GM12878 (cell line): ENCODE measurements at regions not wholly inside any gene's neighbourhood (a gene's known extent, or its start where the extent isn't known, plus 50 kb on each side); places are given as distances from the start of the nearest gene placed in this dataset.

Experiments used
- ATAC-seq: fragments of 200-7000 bp; cut with Tn5 transposase; 3 replicates; pipeline ENCODE4 v1.9.1; 2020; ENCODE audit warnings: mild to moderate bottlenecking, moderate library complexity
- BruUV-seq: library from RNA; stranded (reverse); fragments of 400-500 nt; replicated peaks from 2 replicates; lab custom pipeline; 2021; lab: Mats Ljungman, UMichigan
- CTCF ChIA-PET: fragments of 300-600 bp; sonication (Branson Sonifier 250); formaldehyde crosslinking; extraction: SDS; loops from one replicate; lab custom pipeline; 2021; ENCODE audit warnings: inconsistent platforms; lab: Yijun Ruan, JAX
- POLR2A ChIA-PET: fragments of 350-600 bp; formaldehyde crosslinking; extraction: SDS; loops from one replicate; lab custom pipeline; 2021; ENCODE audit warnings: inconsistent platforms; lab: Charles Lee
- RAD21 ChIA-PET: fragments of 300-600 bp; sonication (Branson Sonifier 250); formaldehyde crosslinking; loops from one replicate; lab custom pipeline; 2023; ENCODE audit warnings: antibody characterized with exemption; ENCODE audit not compliant: unreplicated experiment; lab: Charles Lee
- SMC1A ChIA-PET: fragments of 300-600 bp; sonication (Branson Sonifier 250); formaldehyde crosslinking; loops from one replicate; lab custom pipeline; 2023; ENCODE audit not compliant: unreplicated experiment, uncharacterized antibody; lab: Charles Lee
- DNase-seq: peaks from one replicate; pipeline ENCODE4 v3.0.0-alpha.2; 2011; ENCODE audit warnings: low read depth, low spot score
- FAIRE-seq: peaks from 3 replicates; lab custom pipeline; 2011; peaks lifted over from hg19 to GRCh38; lab: Jason Lieb, UNC
- H2AFZ ChIP-seq: 2 replicates; pipeline ENCODE4 v1.6.0; 2011; ENCODE audit warnings: low read depth, low read length, control low read depth; ENCODE audit not compliant: control insufficient read depth
- H3K27ac ChIP-seq: 2 replicates; pipeline ENCODE4 v1.5.1; 2011; ENCODE audit warnings: control low read depth; ENCODE audit not compliant: control insufficient read depth, insufficient read depth
- H3K27me3 ChIP-seq, 2 experiments: replicated peaks in 1 of 2; 2 replicates each; pipeline versions ENCODE4 v1.6.0 to v1.6.1; 2011; ENCODE audit warnings: low read length in 1 of 2; ENCODE audit not compliant: control insufficient read depth in 2 of 2, insufficient read depth in 2 of 2
- H3K36me3 ChIP-seq, 2 experiments: 2 replicates each; pipeline ENCODE4 v1.5.1; 2011; ENCODE audit warnings: low read length in 1 of 2; ENCODE audit not compliant: control insufficient read depth in 2 of 2, insufficient read depth in 2 of 2
- H3K4me1 ChIP-seq: 2 replicates; pipeline ENCODE4 v1.6.1; 2011; ENCODE audit warnings: mild to moderate bottlenecking, low read length, moderate library complexity, mixed read lengths; ENCODE audit not compliant: control insufficient read depth, insufficient read depth
- H3K4me2 ChIP-seq: 2 replicates; pipeline ENCODE4 v1.6.0; 2011; ENCODE audit warnings: control low read depth; ENCODE audit not compliant: control insufficient read depth, insufficient read depth
- H3K4me3 ChIP-seq: fragments of 200-600 bp; sonication (generic); 2 replicates; pipeline ENCODE4 v1.5.1; 2016
- H3K79me2 ChIP-seq: 2 replicates; pipeline ENCODE4 v1.6.0; 2011; ENCODE audit warnings: low read length; ENCODE audit not compliant: control insufficient read depth, insufficient read depth
- H3K9ac ChIP-seq: 2 replicates; pipeline ENCODE4 v1.8.0; 2011; ENCODE audit warnings: low read length, control low read depth, mixed read lengths; ENCODE audit not compliant: control insufficient read depth, insufficient read depth
- H3K9me3 ChIP-seq: replicated peaks from 3 replicates; pipeline ENCODE4 v1.5.1; 2011; ENCODE audit warnings: mild to moderate bottlenecking, low read length; ENCODE audit not compliant: control insufficient read depth, insufficient read depth
- H4K20me1 ChIP-seq: 2 replicates; pipeline ENCODE4 v1.6.0; 2011; ENCODE audit not compliant: control insufficient read depth, insufficient read depth
- BACH1 ChIP-seq: fragments of 450-650 bp; IDR thresholded peaks from 2 replicates; pipeline ENCODE4 v1.6.1; 2017; ENCODE audit warnings: mild to moderate bottlenecking, borderline replicate concordance
- BMI1 ChIP-seq: fragments of 450-650 bp; IDR thresholded peaks from 2 replicates; pipeline ENCODE4 v1.6.1; 2016; ENCODE audit warnings: mild to moderate bottlenecking, moderate library complexity, borderline replicate concordance
- BRCA1 ChIP-seq: IDR thresholded peaks from 2 replicates; pipeline ENCODE4 v1.6.1; 2011; ENCODE audit warnings: low read depth, low read length, improper control_type of control experiment
- CBFB ChIP-seq: IDR thresholded peaks from 2 replicates; pipeline ENCODE4 v1.6.1; 2016; ENCODE audit warnings: antibody characterized with exemption, low read depth
- CBX3 ChIP-seq: fragments of 200-600 bp; sonication (generic); IDR thresholded peaks from 2 replicates; pipeline ENCODE4 v1.6.1; 2016; ENCODE audit warnings: low read depth, borderline replicate concordance
- EGR1 ChIP-seq, 2 experiments: IDR thresholded peaks; 1 replicate in 1 of 2; 2 replicates in 1 of 2; pipeline ENCODE4 v1.6.1; 2011 to 2012; ENCODE audit warnings: low read depth in 2 of 2, low read length in 2 of 2, borderline replicate concordance in 1 of 2, mild to moderate bottlenecking in 1 of 2, moderate library complexity in 1 of 2
- FOXK2 ChIP-seq: fragments of 450-650 bp; IDR thresholded peaks from 2 replicates; pipeline ENCODE4 v1.6.1; 2017; ENCODE audit warnings: mild to moderate bottlenecking, moderate library complexity
- HDAC6 ChIP-seq: fragments of 200-600 bp; sonication (generic); IDR thresholded peaks from one replicate; pipeline ENCODE4 v1.8.0; 2017; ENCODE audit warnings: antibody characterized with exemption; ENCODE audit not compliant: unreplicated experiment
- IRF3 ChIP-seq: fragments of 450-650 bp; IDR thresholded peaks from 2 replicates; pipeline ENCODE4 v1.6.1; 2014; ENCODE audit warnings: mild to moderate bottlenecking
- KLF5 ChIP-seq: fragments of 450-650 bp; IDR thresholded peaks from 2 replicates; pipeline ENCODE4 v1.6.1; 2014; ENCODE audit warnings: mild to moderate bottlenecking; ENCODE audit not compliant: partially characterized antibody
- NFIC ChIP-seq: IDR thresholded peaks from 2 replicates; pipeline ENCODE4 v1.6.1; 2012; ENCODE audit warnings: low read depth, mild to moderate bottlenecking, inconsistent platforms, low read length, moderate library complexity
- NR2F1 ChIP-seq: fragments of 450-650 bp; conservative IDR thresholded peaks from 2 replicates; pipeline ENCODE4 v1.6.1; 2017; ENCODE audit warnings: mild to moderate bottlenecking
- RUNX3 ChIP-seq: IDR thresholded peaks from 2 replicates; pipeline ENCODE4 v1.6.1; 2012; ENCODE audit warnings: low read length, inconsistent platforms
- SPI1 ChIP-seq: IDR thresholded peaks from 2 replicates; pipeline ENCODE4 v1.6.1; 2011; ENCODE audit warnings: low read depth, mild to moderate bottlenecking, low read length, moderate library complexity, borderline replicate concordance; ENCODE audit not compliant: insufficient read depth
- ZZZ3 ChIP-seq: IDR thresholded peaks from 2 replicates; pipeline ENCODE4 v1.6.1; 2011; ENCODE audit warnings: low read depth; ENCODE audit not compliant: control insufficient read depth, insufficient read length
- WGBS: methylation state at CpG from one replicate; pipeline ENCODE4 v1.1.6; 2016; ENCODE audit warnings: low lambda C conversion rate; ENCODE audit not compliant: insufficient replicate concordance, insufficient coverage; ENCODE audit errors: missing lambda C conversion rate; 5-methylcytosine and 5-hydroxymethylcytosine counted together
- in situ Hi-C: fragments of 300-500 bp; cut with MboI; formaldehyde crosslinking; loops from 9 replicates; pipeline ENCODE4 v1.14.3; 2018; ENCODE audit warnings: mixed read lengths
- intact Hi-C: fragments of 100-400 bp; cut with micrococcal nuclease; formaldehyde crosslinking; loops from one replicate; pipeline ENCODE4 v1.14.2; 2022; ENCODE audit not compliant: unreplicated experiment
- TF ChIP-seq, protein P1 (sequence below): IDR thresholded peaks from 2 replicates; pipeline ENCODE4 v1.6.1; 2011; ENCODE audit warnings: borderline replicate concordance, low read depth, mild to moderate bottlenecking, moderate library complexity, mixed read lengths, low read length; ENCODE audit not compliant: insufficient read depth; ENCODE audit errors: extremely low read length

DNA sequence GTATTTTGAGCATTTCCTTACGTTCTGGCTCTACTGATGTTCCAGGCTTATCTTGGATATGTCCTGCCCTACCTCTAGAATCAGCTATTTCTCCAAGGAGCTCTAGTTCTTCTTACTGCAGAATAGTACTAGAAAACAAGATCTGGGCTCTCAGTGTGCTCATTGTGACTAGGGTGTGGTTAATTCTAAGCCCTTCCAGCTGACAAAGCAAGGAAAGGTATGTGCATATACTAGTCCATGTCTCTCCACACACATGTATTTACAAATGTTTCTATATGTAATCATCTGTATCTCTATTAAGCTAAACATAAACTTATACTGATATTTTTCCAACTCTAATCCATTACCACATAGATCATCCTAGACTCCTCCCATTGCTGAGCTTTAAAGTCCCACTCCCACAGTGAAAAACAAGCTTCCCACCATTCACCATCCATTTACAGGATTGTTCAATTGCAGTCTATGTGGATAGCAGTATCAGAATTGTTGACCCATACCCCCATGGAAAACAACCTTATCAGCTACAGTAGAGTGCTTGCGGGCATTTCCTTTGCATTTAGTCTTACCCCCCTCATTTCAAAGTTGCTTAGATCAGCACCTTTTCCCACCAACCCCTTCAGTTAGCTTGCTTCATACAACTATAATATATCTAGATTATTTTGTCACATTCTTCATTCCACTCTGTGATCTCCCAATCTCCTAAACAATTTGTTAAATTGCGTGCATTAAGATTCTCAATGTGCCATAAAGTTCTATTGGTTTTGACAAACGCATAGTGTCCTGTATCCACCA, 194.5 kb downstream of the SOX9 start:
- ATAC-seq: no peak
- H3K79me2 ChIP-seq: no peaks in the 10 kb centered on the region
- no TSS peak for BruUV-seq
- no peak overlapping the region for H3K27ac ChIP-seq
- no peaks in the 10 kb centered on the region for H3K36me3 ChIP-seq
- no peak overlapping the region for H3K9ac ChIP-seq
- no peak for FAIRE-seq
- in situ Hi-C loops: loop anchor here (5.0 kb wide), 1 partner anchor 52 kb away; no protein-coding TSS in a partner anchor
- no peak for DNase-seq
- TF ChIP-seq BACH1 (no peak), HDAC6 (no peak), NFIC (no peak), EGR1 (IDR thresholded peaks at IDR 0.05; ENCODE audit: borderline replicate concordance in 1 of 2, low read depth in 2 of 2, low read length in 2 of 2) (no peak), NR2F1 (no peak), FOXK2 (no peak), SPI1 (no peak), CBX3 (no peak), CBFB (no peak), RUNX3 (no peak), KLF5 (no peak), IRF3 (no peak), BRCA1 (no peak), BMI1 (no peak), ZZZ3 (no peak)
- TF ChIP-seq, protein P1, sequence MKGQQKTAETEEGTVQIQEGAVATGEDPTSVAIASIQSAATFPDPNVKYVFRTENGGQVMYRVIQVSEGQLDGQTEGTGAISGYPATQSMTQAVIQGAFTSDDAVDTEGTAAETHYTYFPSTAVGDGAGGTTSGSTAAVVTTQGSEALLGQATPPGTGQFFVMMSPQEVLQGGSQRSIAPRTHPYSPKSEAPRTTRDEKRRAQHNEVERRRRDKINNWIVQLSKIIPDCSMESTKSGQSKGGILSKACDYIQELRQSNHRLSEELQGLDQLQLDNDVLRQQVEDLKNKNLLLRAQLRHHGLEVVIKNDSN: no peak
- no peak overlapping the region for H2AFZ ChIP-seq
- ChIA-PET SMC1A (interaction anchor here (0.7 to 2.9 kb wide), 20 partner anchors 10 to 309 kb away, joined by 3 to 13 read pairs (median 4); partner anchors contain the start of gene SOX9), RAD21 (interaction anchor here (0.9 to 5.2 kb wide), 2 partner anchors 106 to 224 kb away, joined by 3 to 36 read pairs; no protein-coding TSS in a partner anchor), POLR2A (no interaction called here), CTCF (interaction anchor here (0.7 to 2.4 kb wide), 9 partner anchors 10 to 842 kb away, joined by 3 to 8 read pairs (median 3); partner anchors contain the start of gene SOX9)
- no peaks in the 10 kb centered on the region for H4K20me1 ChIP-seq
- WGBS: 81% methylated on average over 4 of the region's 4 CpGs
- no peak overlapping the region for H3K4me3 ChIP-seq
- H3K4me1 ChIP-seq: peaks cover 26% of the 10 kb centered on the region
- no peaks in the 10 kb centered on the region for H3K27me3 ChIP-seq
- intact Hi-C loops: loop anchor here (5.0 kb wide), 2 partner anchors 202 to 308 kb away; no protein-coding TSS in a partner anchor
- H3K4me2 ChIP-seq: no peak overlapping the region
- no peaks in the 10 kb centered on the region for H3K9me3 ChIP-seq
